Umbilical cord (tissue), 1 donor: ENCODE measurements at regions not wholly inside any gene's neighbourhood (a gene's known extent, or its start where the extent isn't known, plus 50 kb on each side); places are given as distances from the start of the nearest gene placed in this dataset.
"Not testable (repeated sequence)": the region's sequence is repeated elsewhere in the genome, so short reads cannot be mapped to it uniquely, and the experiment has no call there.

Experiments used
- DNase-seq: peaks from one replicate; pipeline ENCODE4 v3.0.0-alpha.2; 2015; ENCODE audit warnings: low spot score

DNA sequence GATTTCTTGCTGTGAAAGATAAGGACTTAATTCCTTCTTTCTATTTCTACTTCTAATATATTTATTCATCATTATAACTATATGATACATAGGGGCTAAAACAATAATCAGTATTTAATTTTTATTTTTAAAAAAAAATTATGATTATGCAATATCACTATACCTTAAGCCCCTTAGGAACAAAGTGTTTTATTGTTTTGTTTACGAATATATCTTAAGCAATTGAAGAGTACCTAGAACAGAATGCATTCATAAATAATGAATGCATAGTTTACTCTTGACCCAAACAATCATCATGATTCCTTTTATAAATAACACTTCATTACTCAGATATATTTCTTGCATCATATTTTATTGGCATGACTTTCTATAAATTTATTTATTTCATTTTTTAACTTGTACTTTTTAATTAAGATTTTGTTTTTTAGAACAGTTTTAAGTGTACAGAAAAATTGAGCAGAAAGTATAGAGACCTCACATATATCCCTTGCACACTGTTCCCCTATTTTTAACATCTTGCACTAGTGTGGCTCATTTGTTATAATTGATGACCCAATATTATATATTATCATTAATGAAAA, 339.9 kb upstream of the SPRY2 start:
- DNase-seq, result no peak

GRCh38 chr13:80679423-80679822, 338.5 kb upstream of the SPRY2 start:
- no peak for DNase-seq

DNA sequence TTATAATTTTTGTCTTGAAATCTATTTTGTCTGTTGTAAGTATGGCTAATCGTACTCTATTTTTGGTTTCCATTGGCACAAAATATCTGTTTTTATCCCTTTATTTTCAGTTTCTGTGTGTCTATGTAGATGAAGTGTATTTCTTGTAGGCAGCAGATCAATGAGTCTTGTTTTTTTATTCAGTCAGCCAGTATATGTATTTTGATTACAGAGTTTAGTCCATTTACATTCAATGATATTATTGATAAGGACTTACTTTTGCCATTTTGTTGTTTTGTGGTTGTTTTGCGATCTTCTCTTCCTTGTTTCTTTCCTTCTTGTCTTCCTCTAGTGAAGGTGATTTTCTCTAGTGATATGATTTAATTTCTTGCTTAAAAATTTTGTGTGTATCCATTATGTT, 336.3 kb upstream of the SPRY2 start:
- no peak for DNase-seq

DNA sequence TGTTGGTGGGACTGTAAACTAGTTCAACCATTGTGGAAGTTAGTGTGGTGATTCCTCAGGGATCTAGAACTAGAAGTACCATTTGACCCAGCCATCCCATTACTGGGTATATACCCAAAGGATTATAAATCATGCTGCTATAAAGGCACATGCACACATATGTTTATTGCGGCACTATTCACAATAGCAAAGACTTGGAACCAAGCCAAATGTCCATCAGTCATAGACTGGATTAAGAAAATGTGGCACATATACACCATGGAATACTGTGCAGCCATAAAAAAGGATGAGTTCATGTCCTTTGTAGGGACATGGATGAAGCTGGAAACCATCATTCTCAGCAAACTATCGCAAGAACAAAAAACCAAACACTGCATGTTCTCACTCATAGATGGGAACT, 334.5 kb upstream of the SPRY2 start:
- DNase-seq, result not testable (repeated sequence)

DNA sequence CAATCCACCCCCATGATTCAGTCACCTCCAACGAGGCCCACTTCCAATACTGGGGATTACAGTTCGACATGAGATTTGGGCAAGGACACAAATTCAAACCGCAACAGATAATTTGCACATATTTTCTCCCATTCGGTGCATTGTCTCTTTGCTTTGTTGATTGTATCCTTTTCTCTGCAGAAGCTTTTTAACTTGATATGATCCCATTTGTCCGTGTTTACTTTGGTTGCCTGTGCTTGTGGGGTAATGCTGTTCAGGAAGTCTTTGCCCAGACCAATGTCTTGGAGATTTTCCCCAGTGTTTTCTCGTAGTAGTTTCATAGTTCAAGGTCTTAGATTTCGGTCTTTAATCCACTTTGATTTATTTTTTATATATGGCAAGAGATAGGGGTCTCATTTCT, 330.8 kb upstream of the SPRY2 start:
- DNase-seq, result no peak

GRCh38 chr13:80669112-80669511, 328.2 kb upstream of the SPRY2 start:
- DNase-seq, result no peak

DNA sequence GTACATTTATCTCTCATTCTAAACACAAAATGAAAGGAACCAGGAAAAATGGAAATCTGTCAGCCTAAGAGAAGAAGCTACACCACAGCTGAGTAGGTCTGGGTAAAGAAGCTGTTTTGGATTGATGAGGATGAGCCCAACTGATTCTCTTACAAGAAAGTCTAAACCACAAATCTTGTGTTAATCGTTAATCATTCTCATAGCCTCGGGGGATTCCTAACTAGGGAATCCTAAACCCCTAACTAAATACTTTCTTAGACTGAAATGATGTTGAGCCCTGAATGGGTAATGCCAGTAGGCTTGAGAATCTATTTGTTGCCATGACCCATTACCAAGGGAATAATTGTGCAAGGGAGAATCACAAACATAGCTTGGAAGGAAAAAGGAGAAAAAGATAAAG, 327.5 kb upstream of the SPRY2 start:
- no peak for DNase-seq

GRCh38 chr13:80666782-80667552, 326.0 kb upstream of the SPRY2 start:
- DNase-seq, result peak; percentile 22

- DNase-seq, result no peak
These were observed 324.9 kb upstream of the SPRY2 start for GRCh38 chr13:80665792-80666333.

GRCh38 chr13:80664950-80665349, 324.0 kb upstream of the SPRY2 start:
- no peak for DNase-seq

DNA sequence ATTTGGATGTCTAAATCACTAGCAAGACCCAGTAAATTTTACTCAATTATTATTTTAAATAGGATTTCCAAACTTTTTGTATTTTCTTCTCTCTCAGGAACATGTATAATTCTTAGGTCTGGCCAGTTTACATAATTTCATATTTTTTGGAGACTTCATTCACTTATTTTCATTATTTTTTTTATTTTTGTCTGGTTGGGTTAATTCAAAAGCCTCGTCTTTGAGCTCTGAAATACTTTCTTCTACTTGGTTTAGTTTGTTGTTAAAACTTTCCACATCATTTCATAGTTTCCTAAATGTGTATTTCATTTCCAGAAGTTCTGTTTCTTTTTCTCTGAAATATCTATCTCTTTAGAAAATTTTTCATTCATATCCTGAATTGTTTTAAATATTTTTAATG, 322.9 kb upstream of the SPRY2 start:
- no peak for DNase-seq

GRCh38 chr13:80658705-80659104, 317.8 kb upstream of the SPRY2 start:
- no peak for DNase-seq

- DNase-seq, result no peak
These were observed 315.6 kb upstream of the SPRY2 start for GRCh38 chr13:80656512-80656904.

- DNase-seq, result no peak
These were observed 315.0 kb upstream of the SPRY2 start for GRCh38 chr13:80655778-80656511.

GRCh38 chr13:80654638-80655249, 313.8 kb upstream of the SPRY2 start:
- no peak for DNase-seq

GRCh38 chr13:80649274-80649673, 308.3 kb upstream of the SPRY2 start:
- DNase-seq, result no peak

DNA sequence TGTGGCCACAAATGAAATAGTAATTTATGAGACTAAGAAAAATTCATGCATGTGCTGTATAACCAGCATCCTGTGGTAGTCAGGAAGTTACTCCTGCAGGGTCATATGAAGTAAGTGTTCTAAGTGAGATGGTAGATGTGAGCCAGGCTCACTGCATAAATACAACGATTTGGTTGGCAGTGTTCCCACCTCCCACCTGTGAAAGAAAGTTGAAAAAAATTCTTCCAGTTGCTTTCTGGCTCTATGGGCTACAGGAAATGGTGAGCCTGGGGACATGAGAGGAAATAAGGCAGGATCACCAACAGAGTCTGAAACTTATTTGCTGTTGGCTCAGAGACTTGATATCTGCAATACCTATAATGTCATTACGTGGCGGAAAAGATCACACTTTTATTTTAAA, 301.7 kb upstream of the SPRY2 start:
- no peak for DNase-seq

DNA sequence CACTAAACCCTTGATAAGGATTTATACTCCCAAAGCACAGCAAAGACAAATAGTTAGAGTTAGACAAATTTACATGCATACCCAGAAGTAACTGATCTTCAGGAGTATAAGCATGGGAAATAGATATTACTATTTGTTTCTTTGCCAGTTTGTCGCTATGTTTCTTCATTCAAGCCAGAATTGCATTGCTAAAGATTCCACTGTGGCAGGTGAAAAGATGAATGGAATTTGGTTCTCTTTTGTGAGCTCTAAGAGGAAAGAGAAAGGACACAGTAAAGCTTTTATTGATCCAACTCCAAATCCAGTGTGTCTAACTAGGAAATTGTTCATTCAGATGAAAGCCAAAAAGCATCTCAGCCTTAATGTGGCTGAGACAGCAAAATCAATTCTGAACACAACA, 292.3 kb upstream of the SPRY2 start:
- DNase-seq, result peak; percentile 29

DNA sequence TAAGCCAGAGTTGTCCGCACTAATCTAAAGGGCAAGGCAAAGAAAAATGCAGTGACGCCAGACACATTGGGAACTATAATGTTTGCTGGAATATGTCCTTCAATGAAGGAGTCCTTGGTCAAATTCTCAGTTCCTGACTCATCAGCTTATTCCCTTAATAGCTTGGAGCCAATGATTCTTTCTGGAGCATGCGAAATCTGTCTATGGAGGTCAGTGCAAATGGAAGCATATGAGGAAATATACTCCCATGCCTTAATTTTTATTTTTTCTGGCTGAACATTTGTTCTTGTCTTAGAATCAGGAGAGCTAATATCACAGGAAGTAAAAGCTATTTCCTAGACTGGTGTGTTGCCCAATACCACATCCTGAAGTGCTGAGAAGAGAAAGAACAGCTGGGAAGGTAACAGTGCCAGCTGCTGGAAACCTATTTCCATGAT, 289.8 kb upstream of the SPRY2 start:
- peak; percentile 8 for DNase-seq

GRCh38 chr13:80618781-80619180, 277.9 kb upstream of the SPRY2 start:
- DNase-seq, result no peak

DNA sequence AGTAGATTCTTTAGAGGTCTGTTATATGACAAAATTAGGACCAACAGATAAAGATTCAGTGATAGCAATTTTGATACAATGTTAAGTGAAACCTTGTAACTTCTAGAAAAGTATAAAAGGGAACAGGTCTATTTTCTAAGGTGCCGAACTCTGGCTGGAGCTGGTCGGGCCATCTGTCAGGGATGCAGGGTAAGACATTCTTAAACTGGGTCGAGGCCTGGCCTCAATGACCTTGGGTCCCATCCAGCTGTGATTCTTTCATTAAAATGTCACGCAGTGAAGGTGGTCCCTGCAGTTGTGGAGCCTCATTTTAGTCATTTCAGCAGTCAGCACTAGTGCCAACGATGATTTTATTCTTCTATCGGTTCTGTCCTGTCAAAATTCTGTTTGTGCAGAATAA, 271.9 kb upstream of the SPRY2 start:
- no peak for DNase-seq

- no peak for DNase-seq
These were observed 270.4 kb upstream of the SPRY2 start for GRCh38 chr13:80611310-80611709.
